WTC11 (cell line): ENCODE measurements at regions not wholly inside any gene's neighbourhood (a gene's known extent, or its start where the extent isn't known, plus 50 kb on each side); places are given as distances from the start of the nearest gene placed in this dataset.

Source experiments
- ATAC-seq: fragments of 200-7000 bp; cut with Tn5 transposase; 2 replicates; pipeline ENCODE4 v1.10.0; 2021; ENCODE audit warnings: mild to moderate bottlenecking, moderate library complexity
- CTCF ChIA-PET: fragments of 300-600 bp; sonication (Branson Sonifier 250); formaldehyde crosslinking; loops from one replicate; lab custom pipeline; 2021; ENCODE audit warnings: antibody characterized with exemption; lab: Charles Lee
- POLR2A ChIA-PET: fragments of 350-600 bp; sonication (Branson Sonifier 250); formaldehyde crosslinking; loops from one replicate; lab custom pipeline; 2021; ENCODE audit warnings: antibody characterized with exemption; lab: Charles Lee
- DNase-seq: peaks from one replicate; pipeline ENCODE4 v3.0.0; 2021; ENCODE audit warnings: low spot score
- H3K27ac Mint-ChIP-seq: 2 replicates; pipeline ENCODE4 v1.8.0; 2021; ENCODE audit warnings: mixed read lengths
- H3K27me3 Mint-ChIP-seq: 2 replicates; pipeline ENCODE4 v1.8.0; 2021; ENCODE audit warnings: low read depth, mild to moderate bottlenecking, moderate library complexity, mixed read lengths
- H3K36me3 Mint-ChIP-seq: 2 replicates; pipeline ENCODE4 v1.8.0; 2021; ENCODE audit warnings: mixed read lengths
- H3K4me1 Mint-ChIP-seq: 2 replicates; pipeline ENCODE4 v1.8.0; 2022; ENCODE audit warnings: mixed read lengths
- H3K4me3 Mint-ChIP-seq: 2 replicates; pipeline ENCODE4 v1.8.0; 2021; ENCODE audit warnings: mild to moderate bottlenecking, moderate library complexity, mixed read lengths
- H3K9me3 Mint-ChIP-seq: 2 replicates; pipeline ENCODE4 v1.8.0; 2021; ENCODE audit warnings: mixed read lengths
- AFF4 ChIP-seq: sonication (generic); formaldehyde crosslinking; IDR thresholded peaks from 2 replicates; pipeline ENCODE4 v1.8.1; 2023; ENCODE audit warnings: mild to moderate bottlenecking, missing genetic modification reagents, borderline replicate concordance
- CDX4 ChIP-seq: fragments of 250-450 bp; sonication (Bioruptor Pico); IDR thresholded peaks from 2 replicates; pipeline ENCODE4 v1.9.0; 2021; ENCODE audit warnings: moderate library complexity, mild to moderate bottlenecking, inconsistent platforms, borderline replicate concordance
- CTCF ChIP-seq: fragments of 200-600 bp; IDR thresholded peaks from 2 replicates; pipeline ENCODE4 v1.8.0; 2022; ENCODE audit warnings: antibody characterized with exemption
- ETV6 ChIP-seq: sonication (generic); formaldehyde crosslinking; IDR thresholded peaks from 2 replicates; pipeline ENCODE4 v1.8.1; 2022; ENCODE audit warnings: mild to moderate bottlenecking, missing genetic modification reagents
- JUN ChIP-seq: sonication (generic); formaldehyde crosslinking; IDR thresholded peaks from 2 replicates; pipeline ENCODE4 v1.8.0; 2023; ENCODE audit warnings: mild to moderate bottlenecking, missing genetic modification reagents
- PRRX2 ChIP-seq: fragments of 250-450 bp; sonication (Bioruptor Pico); IDR thresholded peaks from 2 replicates; pipeline ENCODE4 v1.8.0; 2021; ENCODE audit warnings: mild to moderate bottlenecking
- RELA ChIP-seq: sonication (generic); formaldehyde crosslinking; IDR thresholded peaks from 2 replicates; pipeline ENCODE4 v1.8.1; 2022; ENCODE audit warnings: missing genetic modification reagents, mild to moderate bottlenecking, borderline replicate concordance
- SMAD4 ChIP-seq: sonication (generic); formaldehyde crosslinking; IDR thresholded peaks from 2 replicates; pipeline ENCODE4 v1.8.0; 2022; ENCODE audit warnings: mild to moderate bottlenecking, missing genetic modification reagents
- SOX15 ChIP-seq: fragments of 250-450 bp; sonication (Bioruptor Pico); IDR thresholded peaks from 2 replicates; pipeline ENCODE4 v1.9.0; 2021; ENCODE audit warnings: mild to moderate bottlenecking
- TP53 ChIP-seq: sonication (generic); formaldehyde crosslinking; IDR thresholded peaks from 2 replicates; pipeline ENCODE4 v1.8.1; 2023; ENCODE audit warnings: mild to moderate bottlenecking, missing genetic modification reagents
- ZNF423 ChIP-seq: fragments of 250-450 bp; sonication (Bioruptor Pico); IDR thresholded peaks from 2 replicates; pipeline ENCODE4 v2.1.2; 2022; ENCODE audit warnings: mild to moderate bottlenecking, moderate library complexity
- ZNF425 ChIP-seq: fragments of 250-450 bp; sonication (Bioruptor Pico); conservative IDR thresholded peaks from 2 replicates; pipeline ENCODE4 v1.9.0; 2021; ENCODE audit warnings: mild to moderate bottlenecking
- ZNF671 ChIP-seq: fragments of 250-450 bp; sonication (Bioruptor Pico); IDR thresholded peaks from 2 replicates; pipeline ENCODE4 v1.8.0; 2021; ENCODE audit warnings: mild to moderate bottlenecking
- TF ChIP-seq, protein P1 (sequence below): sonication (generic); formaldehyde crosslinking; conservative IDR thresholded peaks from 2 replicates; pipeline ENCODE4 v1.8.1; 2022; ENCODE audit warnings: mild to moderate bottlenecking, missing genetic modification reagents
- TF ChIP-seq, protein P2 (sequence below): sonication (generic); formaldehyde crosslinking; IDR thresholded peaks from 2 replicates; pipeline ENCODE4 v1.8.0; 2023; ENCODE audit warnings: missing genetic modification reagents, mild to moderate bottlenecking, borderline replicate concordance

- TF ChIP-seq ZNF425 (no peak), AFF4 (CRISPR knock-in tag) (no peak)
Measured at GRCh38 chr2:181396256-181397123, 60.7 kb upstream of the ITGA4 start (continued).

GRCh38 chr2:181397331-181397730, 59.9 kb upstream of the ITGA4 start:
- no peaks in the 10 kb centered on the region for H3K36me3 Mint-ChIP-seq
- TF ChIP-seq CDX4 (CRISPR knock-in tag): no peak
- no peak for TF ChIP-seq CTCF
- peaks cover 3% of the 10 kb centered on the region for H3K4me1 Mint-ChIP-seq
- H3K9me3 Mint-ChIP-seq: no peaks in the 10 kb centered on the region
- H3K27me3 Mint-ChIP-seq: no peaks in the 10 kb centered on the region
- CTCF ChIA-PET: no interaction called here
- POLR2A ChIA-PET: no interaction called here
- H3K4me3 Mint-ChIP-seq: no peak overlapping the region
- ATAC-seq: no peak
- DNase-seq: no peak
- no peak overlapping the region for H3K27ac Mint-ChIP-seq

DNA sequence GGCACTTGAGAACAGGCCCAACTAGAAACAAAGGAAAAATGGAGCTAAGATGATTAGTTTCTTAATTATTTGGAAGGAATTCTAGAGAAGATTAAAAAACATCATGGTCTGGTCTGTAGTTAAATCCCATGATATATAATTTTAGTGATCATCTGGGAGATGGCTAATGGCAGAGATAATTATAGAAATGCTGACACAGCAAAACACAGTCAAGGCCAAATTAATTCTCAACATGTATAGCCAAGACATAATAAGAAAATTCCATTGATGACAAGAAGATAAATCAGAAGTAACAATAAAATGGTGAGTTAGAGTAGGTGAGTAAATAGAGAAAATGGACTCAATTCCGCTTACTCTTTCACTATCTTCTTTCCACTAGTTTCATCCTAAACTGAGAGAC, 59.2 kb upstream of the ITGA4 start:
- CTCF ChIA-PET: no interaction called here
- POLR2A ChIA-PET: no interaction called here
- ATAC-seq: no peak
- Mint-ChIP-seq H3K9me3 (no peaks in the 10 kb centered on the region), H3K36me3 (no peaks in the 10 kb centered on the region), H3K4me3 (no peak overlapping the region), H3K27me3 (no peaks in the 10 kb centered on the region), H3K27ac (no peak overlapping the region), H3K4me1 (peaks cover 3% of the 10 kb centered on the region)
- no peak for DNase-seq
- no peak for TF ChIP-seq ZNF671 (CRISPR knock-in tag)
- TF ChIP-seq JUN (CRISPR knock-in tag): no peak
- TF ChIP-seq ZNF425: no peak
- TF ChIP-seq, protein P1, sequence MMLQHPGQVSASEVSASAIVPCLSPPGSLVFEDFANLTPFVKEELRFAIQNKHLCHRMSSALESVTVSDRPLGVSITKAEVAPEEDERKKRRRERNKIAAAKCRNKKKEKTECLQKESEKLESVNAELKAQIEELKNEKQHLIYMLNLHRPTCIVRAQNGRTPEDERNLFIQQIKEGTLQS (CRISPR knock-in tag): no peak
- no peak for TF ChIP-seq ZNF423 (CRISPR knock-in tag)
- TF ChIP-seq SOX15: no peak
- TF ChIP-seq, protein P2, sequence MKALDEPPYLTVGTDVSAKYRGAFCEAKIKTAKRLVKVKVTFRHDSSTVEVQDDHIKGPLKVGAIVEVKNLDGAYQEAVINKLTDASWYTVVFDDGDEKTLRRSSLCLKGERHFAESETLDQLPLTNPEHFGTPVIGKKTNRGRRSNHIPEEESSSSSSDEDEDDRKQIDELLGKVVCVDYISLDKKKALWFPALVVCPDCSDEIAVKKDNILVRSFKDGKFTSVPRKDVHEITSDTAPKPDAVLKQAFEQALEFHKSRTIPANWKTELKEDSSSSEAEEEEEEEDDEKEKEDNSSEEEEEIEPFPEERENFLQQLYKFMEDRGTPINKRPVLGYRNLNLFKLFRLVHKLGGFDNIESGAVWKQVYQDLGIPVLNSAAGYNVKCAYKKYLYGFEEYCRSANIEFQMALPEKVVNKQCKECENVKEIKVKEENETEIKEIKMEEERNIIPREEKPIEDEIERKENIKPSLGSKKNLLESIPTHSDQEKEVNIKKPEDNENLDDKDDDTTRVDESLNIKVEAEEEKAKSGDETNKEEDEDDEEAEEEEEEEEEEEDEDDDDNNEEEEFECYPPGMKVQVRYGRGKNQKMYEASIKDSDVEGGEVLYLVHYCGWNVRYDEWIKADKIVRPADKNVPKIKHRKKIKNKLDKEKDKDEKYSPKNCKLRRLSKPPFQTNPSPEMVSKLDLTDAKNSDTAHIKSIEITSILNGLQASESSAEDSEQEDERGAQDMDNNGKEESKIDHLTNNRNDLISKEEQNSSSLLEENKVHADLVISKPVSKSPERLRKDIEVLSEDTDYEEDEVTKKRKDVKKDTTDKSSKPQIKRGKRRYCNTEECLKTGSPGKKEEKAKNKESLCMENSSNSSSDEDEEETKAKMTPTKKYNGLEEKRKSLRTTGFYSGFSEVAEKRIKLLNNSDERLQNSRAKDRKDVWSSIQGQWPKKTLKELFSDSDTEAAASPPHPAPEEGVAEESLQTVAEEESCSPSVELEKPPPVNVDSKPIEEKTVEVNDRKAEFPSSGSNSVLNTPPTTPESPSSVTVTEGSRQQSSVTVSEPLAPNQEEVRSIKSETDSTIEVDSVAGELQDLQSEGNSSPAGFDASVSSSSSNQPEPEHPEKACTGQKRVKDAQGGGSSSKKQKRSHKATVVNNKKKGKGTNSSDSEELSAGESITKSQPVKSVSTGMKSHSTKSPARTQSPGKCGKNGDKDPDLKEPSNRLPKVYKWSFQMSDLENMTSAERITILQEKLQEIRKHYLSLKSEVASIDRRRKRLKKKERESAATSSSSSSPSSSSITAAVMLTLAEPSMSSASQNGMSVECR (CRISPR knock-in tag): no peak
- no peak for TF ChIP-seq RELA (CRISPR knock-in tag)
- no peak for TF ChIP-seq ETV6 (CRISPR knock-in tag)
- TF ChIP-seq TP53 (CRISPR knock-in tag): no peak
- no peak for TF ChIP-seq SMAD4
- no peak for TF ChIP-seq PRRX2
